Activated CD8-positive, alpha-beta memory T cell treated with anti-CD3 and anti-CD28 coated beads for 36 hours (primary cell): ENCODE measurements at regions not wholly inside any gene's neighbourhood (a gene's known extent, or its start where the extent isn't known, plus 50 kb on each side); places are given as distances from the start of the nearest gene placed in this dataset.

Experiments
- CTCF ChIA-PET: fragments of 350-600 bp; sonication (Branson Sonifier 250); formaldehyde crosslinking; loops from one replicate; lab custom pipeline; 2021; ENCODE audit warnings: antibody characterized with exemption; lab: Charles Lee
- POLR2A ChIA-PET: fragments of 350-600 bp; sonication (Branson Sonifier 250); formaldehyde crosslinking; loops from one replicate; lab custom pipeline; 2021; ENCODE audit warnings: antibody characterized with exemption; lab: Charles Lee

GRCh38 chr2:8571301-8571791 is 110.5 kb upstream of the ID2 start:
- POLR2A ChIA-PET = no interaction called here
- CTCF ChIA-PET = no interaction called here

- CTCF ChIA-PET = no interaction called here
- POLR2A ChIA-PET = no interaction called here
Measured at GRCh38 chr2:8571792-8572499, 109.9 kb upstream of the ID2 start.

GRCh38 chr2:8572712-8573233 is 109.1 kb upstream of the ID2 start:
- ChIA-PET CTCF (no interaction called here), POLR2A (no interaction called here)

- ChIA-PET CTCF (no interaction called here), POLR2A (no interaction called here)
Measured at GRCh38 chr2:8573234-8573941, 108.5 kb upstream of the ID2 start.

GRCh38 chr2:8573942-8574195 is 108.0 kb upstream of the ID2 start:
- CTCF ChIA-PET = no interaction called here

GRCh38 chr2:8574196-8575037 is 107.4 kb upstream of the ID2 start:
- ChIA-PET CTCF (no interaction called here), POLR2A (interaction anchor here (1.5 kb wide), 1 partner anchor 30 kb away, joined by 5 read pairs; no protein-coding TSS in a partner anchor)

More at GRCh38 chr2:8573942-8574195, 108.0 kb upstream of the ID2 start:
- POLR2A ChIA-PET = no interaction called here

- ChIA-PET POLR2A (interaction anchor here (1.5 kb wide), 1 partner anchor 31 kb away, joined by 5 read pairs; no protein-coding TSS in a partner anchor), CTCF (no interaction called here)
Measured at GRCh38 chr2:8575038-8575833, 106.6 kb upstream of the ID2 start.

- CTCF ChIA-PET = no interaction called here
- POLR2A ChIA-PET = interaction anchor here (1.5 kb wide), 1 partner anchor 31 kb away, joined by 5 read pairs; no protein-coding TSS in a partner anchor
Measured at GRCh38 chr2:8575834-8576423, 105.9 kb upstream of the ID2 start.

GRCh38 chr2:8576525-8577167 is 105.2 kb upstream of the ID2 start:
- ChIA-PET POLR2A (no interaction called here), CTCF (no interaction called here)

GRCh38 chr2:8577573-8577972 is 104.3 kb upstream of the ID2 start:
- POLR2A ChIA-PET = no interaction called here
- CTCF ChIA-PET = no interaction called here

- ChIA-PET POLR2A (no interaction called here), CTCF (no interaction called here)
Measured at GRCh38 chr2:8578335-8579244, 103.3 kb upstream of the ID2 start.

GRCh38 chr2:8579485-8580085 is 102.3 kb upstream of the ID2 start:
- POLR2A ChIA-PET = no interaction called here
- CTCF ChIA-PET = no interaction called here

- CTCF ChIA-PET = no interaction called here
Measured at GRCh38 chr2:8580316-8581233, 101.3 kb upstream of the ID2 start.

GRCh38 chr2:8581234-8581561 is 100.7 kb upstream of the ID2 start:
- POLR2A ChIA-PET = no interaction called here
- CTCF ChIA-PET = no interaction called here

More at GRCh38 chr2:8580316-8581233, 101.3 kb upstream of the ID2 start:
- POLR2A ChIA-PET = no interaction called here

- CTCF ChIA-PET = no interaction called here
- POLR2A ChIA-PET = no interaction called here
Measured at GRCh38 chr2:8581601-8582041, 100.2 kb upstream of the ID2 start.

- POLR2A ChIA-PET = no interaction called here
- CTCF ChIA-PET = no interaction called here
Measured at GRCh38 chr2:8582191-8582590, 99.7 kb upstream of the ID2 start.
